ENCODE measurements at regions not wholly inside any gene's neighbourhood (a gene's known extent, or its start where the extent isn't known, plus 50 kb on each side); places are given as distances from the start of the nearest gene placed in this dataset.
A peak's percentile ranks its signal among the peaks of the same experiment; 100 is the strongest.

DNA sequence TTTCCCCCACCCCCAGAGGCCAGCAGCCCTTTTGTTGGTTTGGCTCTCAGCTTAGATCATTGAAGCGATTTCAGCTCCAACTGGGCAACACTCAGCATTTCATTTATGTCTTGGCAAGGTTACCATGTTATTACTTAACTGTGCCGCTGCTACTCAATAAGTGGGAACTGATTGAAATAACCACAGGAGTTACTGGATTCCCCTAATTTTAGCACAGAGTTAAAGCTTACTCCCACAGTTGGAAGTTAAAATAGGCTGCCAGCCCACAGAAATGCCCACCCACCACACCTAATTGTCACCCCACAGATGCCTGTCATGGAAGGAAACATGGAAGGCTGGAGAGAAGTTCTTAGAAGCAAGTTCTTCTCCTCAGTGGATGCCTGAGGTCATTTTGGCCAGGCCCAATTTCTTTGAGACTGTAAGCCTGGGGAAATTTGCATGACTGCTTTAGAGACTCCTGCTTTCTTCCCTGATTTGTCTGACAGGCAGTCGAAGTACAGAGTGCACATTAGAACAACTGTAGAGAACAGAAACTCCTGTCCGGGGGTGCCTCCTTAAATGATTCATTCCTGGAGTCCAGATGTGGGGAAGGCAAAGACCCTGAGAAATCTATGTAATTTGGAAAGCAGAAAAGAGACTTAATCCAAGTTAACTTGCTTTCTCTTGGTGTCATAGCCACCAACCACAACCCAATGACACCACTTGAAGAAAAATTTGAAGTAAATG lies 370.0 kb downstream of the ZSWIM6 start:
- DNase-seq (ENCODE audit: low spot score): no peak
- TF ChIP-seq CTCF (conservative IDR thresholded peaks at IDR 0.05; ENCODE audit: low read depth): no peak
- POLR2A ChIA-PET (ENCODE audit: low non-redundant PET): no interaction called here
- no peak overlapping the region for H3K27ac ChIP-seq
- CTCF ChIA-PET: interaction anchor here (0.6 to 0.7 kb wide), 2 partner anchors 95 to 1378 kb away, joined by 3 read pairs; no protein-coding TSS in a partner anchor

DNA sequence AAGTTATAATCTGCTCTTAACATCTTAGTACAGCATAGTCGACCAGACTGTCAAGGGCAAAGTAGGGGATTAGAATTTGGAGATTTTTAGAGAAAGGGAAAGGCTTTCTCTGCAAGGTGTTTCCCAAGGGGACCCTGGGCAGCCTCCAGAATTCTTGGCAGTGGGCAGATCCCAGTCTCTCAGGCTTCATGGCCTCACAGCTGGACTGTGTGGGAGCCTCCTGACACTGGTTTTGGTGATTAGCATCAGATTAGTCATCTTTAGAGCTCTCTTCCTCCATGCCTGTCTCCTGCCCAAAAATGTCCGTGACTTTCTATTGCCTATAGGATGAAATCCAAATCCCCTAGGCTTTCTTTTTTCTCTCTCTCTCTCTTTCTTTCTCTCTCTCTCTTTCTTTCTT lies 370.7 kb downstream of the ZSWIM6 start:
- TF ChIP-seq CTCF (conservative IDR thresholded peaks at IDR 0.05; ENCODE audit: low read depth): no peak
- DNase-seq (ENCODE audit: low spot score): no peak
- CTCF ChIA-PET: no interaction called here

GRCh38 chr5:61704289-61704688 lies 372.2 kb downstream of the ZSWIM6 start:
- ChIA-PET POLR2A (ENCODE audit: low non-redundant PET) (no interaction called here), CTCF (no interaction called here)
- no peak for TF ChIP-seq CTCF (conservative IDR thresholded peaks at IDR 0.05; ENCODE audit: low read depth)
- no peak overlapping the region for H3K27ac ChIP-seq
- DNase-seq (ENCODE audit: low spot score): peak; percentile 44

More for the DNA sequence above, 370.7 kb downstream of the ZSWIM6 start:
- no peak overlapping the region for H3K27ac ChIP-seq
- POLR2A ChIA-PET (ENCODE audit: low non-redundant PET): no interaction called here

- no peak for DNase-seq (ENCODE audit: low spot score)
- POLR2A ChIA-PET (ENCODE audit: low non-redundant PET): no interaction called here
- H3K27ac ChIP-seq: no peak overlapping the region
- no peak for TF ChIP-seq CTCF (conservative IDR thresholded peaks at IDR 0.05; ENCODE audit: low read depth)
- CTCF ChIA-PET: interaction anchor here (0.5 to 1.5 kb wide), 2 partner anchors 11 to 30 kb away, joined by 3 to 4 read pairs; no protein-coding TSS in a partner anchor
These were observed 374.7 kb downstream of the ZSWIM6 start for GRCh38 chr5:61706751-61707150.

DNA sequence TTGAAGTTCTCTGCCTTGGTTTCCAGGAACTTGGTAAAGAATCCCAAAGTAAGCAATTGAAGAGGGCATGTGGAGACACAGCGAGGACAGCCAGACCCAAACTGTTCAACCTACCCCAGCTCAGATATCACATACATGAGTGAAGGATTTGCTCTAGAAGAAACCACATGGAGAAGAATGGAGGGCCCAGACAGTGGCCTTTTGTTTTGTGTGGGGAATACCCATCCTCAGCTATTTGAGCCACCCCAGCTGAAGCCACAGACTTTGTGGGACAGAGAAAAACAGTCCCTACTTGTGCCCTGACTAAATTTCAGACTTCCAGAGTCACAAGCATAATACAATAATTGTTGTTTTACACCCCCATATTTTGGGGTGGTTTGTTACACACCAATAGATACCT lies 387.1 kb downstream of the ZSWIM6 start:
- POLR2A ChIA-PET (ENCODE audit: low non-redundant PET): no interaction called here
- H3K27ac ChIP-seq: no peak overlapping the region
- CTCF ChIA-PET: no interaction called here
- no peak for TF ChIP-seq CTCF (conservative IDR thresholded peaks at IDR 0.05; ENCODE audit: low read depth)
- no peak for DNase-seq (ENCODE audit: low spot score)

GRCh38 chr5:61720829-61721228 lies 388.8 kb downstream of the ZSWIM6 start:
- no peak for TF ChIP-seq CTCF (conservative IDR thresholded peaks at IDR 0.05; ENCODE audit: low read depth)
- no peak overlapping the region for H3K27ac ChIP-seq
- no peak for DNase-seq (ENCODE audit: low spot score)
- POLR2A ChIA-PET (ENCODE audit: low non-redundant PET): no interaction called here
- CTCF ChIA-PET: interaction anchor here (0.6 kb wide), 1 partner anchor 423 kb away, joined by 3 read pairs; no protein-coding TSS in a partner anchor
